ENCODE measurements at regions not wholly inside any gene's neighbourhood (a gene's known extent, or its start where the extent isn't known, plus 50 kb on each side); places are given as distances from the start of the nearest gene placed in this dataset.

GRCh38 chr2:217203086-217203485, 343.2 kb upstream of the TNP1 start:
- Histone ChIP-seq H3K36me3 (no peaks in the 10 kb centered on the region), H3K27me3 (peaks cover 0 to 9% (median 0%) of the 10 kb centered on the region in 4 donors), H3K4me3 (no peak overlapping the region), H3K9me3 (no peaks in the 10 kb centered on the region), H3K27ac (no peak overlapping the region), H3K4me1 (no peaks in the 10 kb centered on the region)
- DNase-seq, result no peak
- intact Hi-C loops (cut with DNase I), result no loop called here
- 87 to 88% methylated on average over 3 of the region's 3 CpGs for WGBS, 2 donors
- no peak for TF ChIP-seq CTCF (IDR thresholded peaks at IDR 0.05)
- TF ChIP-seq POLR2A (IDR thresholded peaks at IDR 0.05), result no peak

GRCh38 chr2:217199255-217199630, 339.4 kb upstream of the TNP1 start:
- H3K4me1 ChIP-seq, result no peaks in the 10 kb centered on the region
- no peaks in the 10 kb centered on the region for H3K36me3 ChIP-seq
- TF ChIP-seq CTCF (IDR thresholded peaks at IDR 0.05) (no peak), POLR2A (IDR thresholded peaks at IDR 0.05) (no peak)
- H3K27me3 ChIP-seq, result no peaks in the 10 kb centered on the region
- no peak overlapping the region for H3K4me3 ChIP-seq
- DNase-seq, result no peak
- WGBS, 2 donors, result 72 to 77% methylated on average over 2 of the region's 2 CpGs
- intact Hi-C loops (cut with DNase I), result no loop called here
- no peak overlapping the region for H3K27ac ChIP-seq
- no peaks in the 10 kb centered on the region for H3K9me3 ChIP-seq

GRCh38 chr2:217195658-217196446, 336.0 kb upstream of the TNP1 start:
- TF ChIP-seq CTCF (IDR thresholded peaks at IDR 0.05), result no peak
- TF ChIP-seq POLR2A (IDR thresholded peaks at IDR 0.05), result no peak
- no peak overlapping the region for H3K4me3 ChIP-seq
- H3K27ac ChIP-seq, result no peak overlapping the region
- no peak for DNase-seq
- WGBS, 2 donors, result 83 to 86% methylated on average over 7 of the region's 7 CpGs
- H3K9me3 ChIP-seq, result no peaks in the 10 kb centered on the region
- no peaks in the 10 kb centered on the region for H3K27me3 ChIP-seq
- intact Hi-C loops (cut with DNase I), result no loop called here
- H3K36me3 ChIP-seq, result no peaks in the 10 kb centered on the region
- H3K4me1 ChIP-seq, result peaks cover 0 to 8% (median 0%) of the 10 kb centered on the region in 3 donors

- DNase-seq, result no peak
- Histone ChIP-seq H3K4me1 (peaks cover 0 to 8% (median 0%) of the 10 kb centered on the region in 3 donors), H3K36me3 (no peaks in the 10 kb centered on the region), H3K4me3 (no peak overlapping the region), H3K9me3 (no peaks in the 10 kb centered on the region), H3K27me3 (no peaks in the 10 kb centered on the region), H3K27ac (no peak overlapping the region)
- intact Hi-C loops (cut with DNase I), result no loop called here
- TF ChIP-seq POLR2A (IDR thresholded peaks at IDR 0.05) (no peak), CTCF (IDR thresholded peaks at IDR 0.05) (no peak)
These were observed 335.2 kb upstream of the TNP1 start for GRCh38 chr2:217195016-217195415.

- Histone ChIP-seq H3K9me3 (no peaks in the 10 kb centered on the region), H3K27me3 (no peaks in the 10 kb centered on the region), H3K27ac (no peak overlapping the region), H3K36me3 (no peaks in the 10 kb centered on the region), H3K4me3 (no peak overlapping the region), H3K4me1 (peaks cover 0 to 8% (median 0%) of the 10 kb centered on the region in 3 donors)
- 46 to 65% methylated on average over 9 of the region's 9 CpGs for WGBS, 2 donors
- no peak for DNase-seq
- intact Hi-C loops (cut with DNase I), result no loop called here
- TF ChIP-seq POLR2A (IDR thresholded peaks at IDR 0.05) (no peak), CTCF (IDR thresholded peaks at IDR 0.05) (no peak)
These were observed 333.8 kb upstream of the TNP1 start for GRCh38 chr2:217193431-217194340.
